ENCODE measurements at regions not wholly inside any gene's neighbourhood (a gene's known extent, or its start where the extent isn't known, plus 50 kb on each side); places are given as distances from the start of the nearest gene placed in this dataset.

GRCh38 chr9:8188723-8189407 is 389.3 kb upstream of the DMAC1 start:
- no peak for TF ChIP-seq EHMT2 (IDR thresholded peaks at IDR 0.05; ENCODE audit: borderline replicate concordance, low read depth, low read length)
- no peak for TF ChIP-seq CTCF (CRISPR knock-in tag; IDR thresholded peaks at IDR 0.05)
- no peak for TF ChIP-seq SCMH1 (CRISPR knock-in tag; IDR thresholded peaks at IDR 0.05; ENCODE audit: borderline replicate concordance)
- TF ChIP-seq SMC3 (IDR thresholded peaks at IDR 0.05; ENCODE audit: low read length) = no peak
- TF ChIP-seq HINFP (CRISPR knock-in tag; IDR thresholded peaks at IDR 0.05; ENCODE audit: low read depth) = no peak
- no peak for TF ChIP-seq NR3C1 (CRISPR knock-in tag; IDR thresholded peaks at IDR 0.05)
- TF ChIP-seq NR2C2 (CRISPR knock-in tag; IDR thresholded peaks at IDR 0.05; ENCODE audit: borderline replicate concordance) = no peak
- TF ChIP-seq, protein P1, sequence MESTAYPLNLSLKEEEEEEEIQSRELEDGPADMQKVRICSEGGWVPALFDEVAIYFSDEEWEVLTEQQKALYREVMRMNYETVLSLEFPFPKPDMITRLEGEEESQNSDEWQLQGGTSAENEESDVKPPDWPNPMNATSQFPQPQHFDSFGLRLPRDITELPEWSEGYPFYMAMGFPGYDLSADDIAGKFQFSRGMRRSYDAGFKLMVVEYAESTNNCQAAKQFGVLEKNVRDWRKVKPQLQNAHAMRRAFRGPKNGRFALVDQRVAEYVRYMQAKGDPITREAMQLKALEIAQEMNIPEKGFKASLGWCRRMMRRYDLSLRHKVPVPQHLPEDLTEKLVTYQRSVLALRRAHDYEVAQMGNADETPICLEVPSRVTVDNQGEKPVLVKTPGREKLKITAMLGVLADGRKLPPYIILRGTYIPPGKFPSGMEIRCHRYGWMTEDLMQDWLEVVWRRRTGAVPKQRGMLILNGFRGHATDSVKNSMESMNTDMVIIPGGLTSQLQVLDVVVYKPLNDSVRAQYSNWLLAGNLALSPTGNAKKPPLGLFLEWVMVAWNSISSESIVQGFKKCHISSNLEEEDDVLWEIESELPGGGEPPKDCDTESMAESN (CRISPR knock-in tag; conservative IDR thresholded peaks at IDR 0.05) = no peak
